Caki2 (cell line): ENCODE measurements at regions not wholly inside any gene's neighbourhood (a gene's known extent, or its start where the extent isn't known, plus 50 kb on each side); places are given as distances from the start of the nearest gene placed in this dataset.

Experiments used
- DNase-seq: peaks from one replicate; pipeline ENCODE4 v3.0.0-alpha.2; 2015; ENCODE audit warnings: low read depth
- in situ Hi-C: cut with HindIII; loops from 2 replicates; pipeline ENCODE4 v1.10.0; 2016; ENCODE audit warnings: low sequenced_read_pairs, low pct_unique_long_range_greater_than_20kb, mixed read lengths

DNA sequence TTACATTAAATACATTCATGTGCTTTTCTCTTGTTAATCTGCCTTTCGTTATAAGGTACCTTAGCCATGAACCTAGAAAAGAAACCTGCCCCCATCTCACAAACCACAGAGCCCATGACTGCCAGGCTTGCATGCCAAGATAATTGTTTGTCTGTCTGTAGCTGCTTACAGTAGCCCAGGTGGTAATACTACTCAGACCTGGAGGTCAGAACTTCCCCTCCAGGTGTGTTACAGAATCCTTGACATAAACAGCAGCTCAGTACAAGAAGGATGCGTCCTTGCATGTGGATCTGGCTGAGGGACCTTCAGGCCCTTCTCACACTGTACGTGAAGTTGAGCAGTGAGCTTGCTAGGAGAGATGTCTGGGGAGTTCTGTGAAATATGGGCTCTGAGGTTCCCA lies 291.4 kb downstream of the CSNK1G3 start:
- DNase-seq, result no peak
- in situ Hi-C loops, result no loop called here

- DNase-seq, result no peak
- in situ Hi-C loops, result no loop called here
Observed at GRCh38 chr5:123802298-123802951, 290.4 kb downstream of the CSNK1G3 start.

GRCh38 chr5:123800640-123801039 lies 288.7 kb downstream of the CSNK1G3 start:
- no peak for DNase-seq
- in situ Hi-C loops, result no loop called here

GRCh38 chr5:123795688-123796087 lies 283.7 kb downstream of the CSNK1G3 start:
- no peak for DNase-seq
- in situ Hi-C loops, result no loop called here

GRCh38 chr5:123790226-123790625 lies 278.2 kb downstream of the CSNK1G3 start:
- in situ Hi-C loops, result no loop called here

DNA sequence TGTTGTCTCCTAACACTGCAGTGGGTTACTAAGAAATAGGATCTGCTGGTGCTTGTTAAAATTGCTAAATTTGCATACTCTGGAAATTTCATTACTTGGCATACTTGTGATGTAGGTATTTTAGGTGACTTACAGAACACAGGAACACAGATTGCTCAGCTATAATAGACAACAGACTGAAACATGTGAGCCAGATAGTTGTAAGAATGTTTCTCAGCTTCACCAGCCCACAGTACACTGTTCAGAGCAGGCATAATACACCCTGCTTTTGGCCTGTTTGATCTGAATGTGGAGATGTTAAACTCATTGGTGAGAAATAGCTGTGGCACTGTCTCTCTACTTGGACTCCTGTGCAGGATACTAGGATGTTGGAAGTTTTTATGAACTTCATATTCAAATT lies 275.7 kb downstream of the CSNK1G3 start:
- in situ Hi-C loops, result no loop called here

More at GRCh38 chr5:123790226-123790625, 278.2 kb downstream of the CSNK1G3 start:
- DNase-seq, result no peak

DNA sequence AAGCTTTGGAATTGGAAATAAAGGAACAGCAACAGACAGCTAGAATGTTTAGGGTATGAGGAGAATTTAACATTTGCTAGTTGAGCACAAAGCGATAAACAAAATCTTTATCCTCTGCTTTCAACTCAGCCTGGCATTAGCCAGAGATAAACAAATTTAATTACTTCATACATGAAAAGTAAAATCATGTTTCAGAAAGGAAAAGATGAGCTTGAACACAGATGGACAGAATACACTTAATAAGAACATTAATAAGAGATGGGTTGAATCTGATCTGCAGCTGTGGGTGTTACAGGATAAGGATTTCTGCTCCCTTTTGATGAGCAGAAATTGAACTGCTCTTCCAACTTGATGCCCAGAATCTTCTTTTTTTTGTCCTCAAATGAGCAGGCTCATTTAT lies 275.2 kb downstream of the CSNK1G3 start:
- DNase-seq, result no peak
- in situ Hi-C loops, result no loop called here

More for the DNA sequence above, 275.7 kb downstream of the CSNK1G3 start:
- no peak for DNase-seq

DNA sequence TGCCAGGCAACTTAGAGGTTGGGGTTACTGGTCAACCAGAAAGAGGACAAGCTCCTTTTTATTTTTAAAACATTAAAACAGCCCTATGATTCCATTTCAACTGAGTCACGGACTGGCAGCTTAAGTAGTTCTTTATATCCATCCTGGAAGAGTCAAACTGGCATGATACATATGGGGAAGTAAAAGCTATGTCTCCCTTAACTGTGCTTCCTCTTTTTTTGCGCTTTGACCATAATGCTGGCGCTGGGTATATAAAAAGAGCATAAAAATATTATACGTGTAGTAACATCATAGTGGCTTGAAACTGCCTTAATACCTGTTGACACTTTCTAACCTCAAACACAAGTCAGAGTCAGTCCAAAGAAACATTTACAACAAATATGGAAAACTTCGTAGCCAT lies 274.4 kb downstream of the CSNK1G3 start:
- DNase-seq, result no peak
- in situ Hi-C loops, result no loop called here

DNA sequence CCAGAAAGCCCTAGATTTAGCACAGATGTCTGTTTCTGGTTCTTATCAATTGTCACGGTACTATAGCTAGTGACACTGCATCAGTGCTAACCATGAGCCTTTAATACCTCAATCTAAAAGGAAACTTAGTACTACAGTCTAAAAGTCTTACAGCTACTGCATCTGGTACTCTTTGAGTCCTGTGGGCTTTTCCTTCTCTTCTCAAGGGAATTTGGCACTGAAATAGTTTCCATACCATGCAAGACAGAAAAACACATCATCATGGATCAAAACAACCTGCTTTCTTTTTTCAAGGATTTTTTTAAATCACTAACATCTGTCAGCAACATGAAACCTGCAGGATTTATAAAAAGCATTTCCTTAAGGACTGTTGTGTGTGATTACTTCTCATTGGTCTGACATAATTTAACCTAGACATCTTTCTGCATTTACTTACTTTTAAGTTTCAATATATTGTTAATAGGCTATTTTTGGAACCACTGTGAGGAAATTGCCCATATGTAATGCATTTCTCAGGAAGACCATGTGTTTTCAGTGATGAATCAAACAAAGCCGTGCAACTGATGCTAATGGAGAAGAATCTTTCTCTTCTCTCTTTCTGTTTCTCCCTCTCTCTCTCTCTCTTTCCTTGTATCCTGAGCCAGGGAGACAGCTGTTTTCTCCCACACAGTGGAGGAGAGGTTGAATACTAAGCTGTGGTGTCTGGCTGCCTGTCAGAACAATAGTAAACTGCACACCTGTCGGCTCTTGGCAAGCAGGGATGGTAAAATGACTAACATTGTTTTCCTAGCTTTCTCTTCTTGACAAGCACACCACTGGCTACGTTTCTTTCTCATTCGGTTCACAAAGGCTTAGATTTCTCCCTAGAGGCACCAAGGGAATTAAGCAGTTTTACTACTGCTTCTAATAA lies 273.4 kb downstream of the CSNK1G3 start:
- no peak for DNase-seq
- in situ Hi-C loops, result no loop called here

DNA sequence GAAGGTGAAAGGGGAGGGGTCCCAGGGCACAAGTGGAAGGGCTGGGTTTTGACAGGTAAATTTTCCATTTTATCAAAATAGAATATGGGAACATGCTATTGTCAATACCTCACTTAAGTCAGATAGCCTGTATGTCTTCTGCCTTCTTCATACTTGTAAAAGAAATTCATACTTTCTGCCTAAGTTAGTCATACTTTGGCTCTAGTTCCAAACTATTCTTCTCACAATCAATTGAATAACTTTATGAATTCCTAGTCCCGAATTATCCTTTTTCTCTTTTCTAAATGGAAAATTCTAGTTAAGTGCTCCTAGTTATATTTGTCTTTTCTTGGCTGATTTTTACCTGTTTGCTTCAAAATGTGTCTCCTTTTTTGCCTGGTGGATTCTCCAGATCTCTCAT lies 271.4 kb downstream of the CSNK1G3 start:
- DNase-seq, result no peak

DNA sequence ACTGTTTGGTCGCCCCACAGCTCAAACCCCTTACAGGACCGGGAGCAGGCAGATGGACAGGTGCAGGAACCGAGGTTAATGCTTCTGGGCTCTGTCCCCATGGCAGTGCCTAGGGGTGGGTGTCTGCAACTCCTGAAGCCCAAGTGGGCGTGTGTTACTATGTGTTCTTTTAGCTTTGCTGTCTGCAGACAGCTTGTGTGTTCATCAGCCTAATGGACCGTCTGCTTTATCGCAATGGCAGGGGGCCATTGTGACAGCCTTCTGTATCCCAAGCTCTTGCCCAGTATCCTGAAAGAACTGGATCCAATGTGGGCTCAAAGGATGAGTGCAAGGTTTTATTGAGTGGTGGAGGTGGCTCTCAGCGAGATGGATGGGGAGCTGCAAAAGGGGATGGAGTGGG lies 266.7 kb downstream of the CSNK1G3 start:
- in situ Hi-C loops, result no loop called here
- DNase-seq, result no peak

More for the DNA sequence above, 271.4 kb downstream of the CSNK1G3 start:
- in situ Hi-C loops, result no loop called here

- in situ Hi-C loops, result no loop called here
- no peak for DNase-seq
Observed at GRCh38 chr5:123776761-123777160, 264.8 kb downstream of the CSNK1G3 start.

DNA sequence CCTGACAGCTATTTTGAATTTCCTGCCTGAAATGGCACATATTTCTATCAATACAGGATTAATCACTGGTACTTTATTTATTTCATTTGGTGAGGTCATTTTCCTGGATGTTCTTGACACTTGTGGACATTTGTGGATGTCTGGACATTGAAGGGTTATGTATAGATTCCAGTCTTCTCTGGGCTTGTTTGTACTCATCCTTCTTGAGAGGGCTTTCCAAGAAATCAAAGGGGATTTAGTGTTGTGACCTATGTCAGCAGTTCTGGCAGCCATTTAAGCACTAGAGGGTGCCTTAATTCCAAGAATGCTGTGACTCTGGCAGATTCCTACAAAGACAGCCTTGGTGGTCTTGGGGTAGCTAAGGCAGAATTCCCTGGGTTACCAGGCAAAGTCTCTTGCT lies 259.7 kb downstream of the CSNK1G3 start:
- in situ Hi-C loops, result no loop called here

GRCh38 chr5:123763201-123763600 lies 251.2 kb downstream of the CSNK1G3 start:
- in situ Hi-C loops, result no loop called here
- no peak for DNase-seq

More for the DNA sequence above, 259.7 kb downstream of the CSNK1G3 start:
- DNase-seq, result no peak

DNA sequence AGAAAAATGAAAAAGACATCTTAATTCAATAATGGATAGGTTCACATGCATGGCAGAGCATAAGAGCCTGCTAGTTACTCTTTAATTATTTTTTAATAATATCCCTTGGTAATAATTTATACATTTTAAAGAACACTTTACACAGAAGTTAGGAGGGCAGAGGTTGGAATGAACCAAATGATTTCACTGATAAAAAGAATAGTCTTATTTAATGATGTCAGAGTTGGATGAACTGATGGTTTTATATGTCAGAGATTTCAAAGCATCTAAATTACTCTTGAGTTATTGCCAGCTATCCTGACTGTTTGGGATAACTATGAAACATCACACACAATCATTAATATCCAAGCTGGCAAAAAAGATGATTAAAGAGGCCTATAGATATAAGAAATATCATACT lies 244.8 kb downstream of the CSNK1G3 start:
- in situ Hi-C loops, result no loop called here

GRCh38 chr5:123756318-123756665 lies 244.3 kb downstream of the CSNK1G3 start:
- no peak for DNase-seq
- in situ Hi-C loops, result no loop called here

More for the DNA sequence above, 244.8 kb downstream of the CSNK1G3 start:
- no peak for DNase-seq

DNA sequence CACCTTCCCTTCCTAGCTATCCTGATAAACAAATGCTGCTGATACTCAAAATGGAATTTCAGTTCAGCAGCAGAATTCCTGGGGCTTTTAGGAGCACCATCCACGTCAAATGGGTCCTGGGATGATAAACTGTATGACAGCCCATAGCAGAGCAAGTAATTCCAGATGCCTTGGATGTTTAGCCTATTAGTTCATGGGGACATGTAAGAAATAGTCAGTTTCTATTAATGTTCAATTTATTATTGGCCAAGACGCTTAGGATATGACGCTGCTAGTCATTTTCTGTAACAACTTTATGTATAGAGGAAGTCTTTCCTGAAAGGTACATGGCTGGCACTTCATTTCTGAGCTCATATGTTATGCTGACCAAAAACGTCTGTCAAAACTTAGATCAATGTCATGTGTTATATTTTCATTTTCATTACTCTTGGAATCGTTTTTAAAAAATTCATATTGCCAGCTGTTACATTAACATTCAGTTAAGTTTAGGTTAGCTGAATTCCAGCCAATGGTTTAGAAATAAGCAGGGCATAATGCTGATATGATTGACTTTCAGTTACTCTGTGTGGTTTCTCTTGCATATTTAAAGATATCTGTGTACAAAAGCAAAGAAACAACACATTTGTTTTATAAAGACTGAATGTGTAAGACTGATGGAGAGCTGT lies 243.8 kb downstream of the CSNK1G3 start:
- DNase-seq, result no peak
- in situ Hi-C loops, result no loop called here

DNA sequence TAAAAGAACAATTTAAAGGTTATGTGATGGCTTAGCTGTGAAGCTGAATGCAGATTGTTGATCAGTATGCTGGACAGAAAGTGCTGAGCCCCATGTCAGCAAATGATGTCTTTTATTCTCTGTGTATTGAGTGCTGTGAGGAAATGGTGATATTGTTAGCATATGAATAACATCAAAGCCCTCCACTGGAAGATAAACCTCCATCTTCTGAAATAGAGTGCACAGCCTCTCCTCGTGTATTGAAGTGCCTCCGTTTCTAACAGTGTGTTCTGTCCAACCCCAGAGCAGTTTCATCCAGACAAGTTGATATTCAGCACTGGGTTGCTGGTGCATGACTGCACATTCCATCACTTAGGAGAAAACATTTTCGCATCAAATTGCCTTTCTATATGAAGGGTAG lies 242.9 kb downstream of the CSNK1G3 start:
- DNase-seq, result no peak
- in situ Hi-C loops, result no loop called here
